Posterior cingulate gyrus (tissue), 11 donors: ENCODE measurements at regions not wholly inside any gene's neighbourhood (a gene's known extent, or its start where the extent isn't known, plus 50 kb on each side); places are given as distances from the start of the nearest gene placed in this dataset.
"Not testable (repeated sequence)": the region's sequence is repeated elsewhere in the genome, so short reads cannot be mapped to it uniquely, and the experiment has no call there.

Experiments used
- DNase-seq, 10 donors: peaks; one replicate each; pipeline versions ENCODE4 v3.0.0 to v3.0.0-alpha.2; 2020 to 2021; ENCODE audit warnings: mixed read lengths in 3 of 10
- intact Hi-C: fragments of 100-400 bp; cut with DNase I; formaldehyde crosslinking; loops from one replicate; pipeline ENCODE4 v1.15.1; 2023

- intact Hi-C loops, result no loop called here
- no peak for DNase-seq
Measured at GRCh38 chr1:55867304-55867843, 652.2 kb upstream of the USP24 start.

- DNase-seq, intact Hi-C loops: not testable (repeated sequence)
Measured at GRCh38 chr1:55865778-55866177, 650.6 kb upstream of the USP24 start.

GRCh38 chr1:55864251-55864650 is 649.1 kb upstream of the USP24 start:
- intact Hi-C loops, result no loop called here
- DNase-seq, result no peak

GRCh38 chr1:55861676-55862340 is 646.6 kb upstream of the USP24 start:
- no peak for DNase-seq
- intact Hi-C loops, result no loop called here

GRCh38 chr1:55860798-55861519 is 645.8 kb upstream of the USP24 start:
- DNase-seq, result no peak
- intact Hi-C loops, result no loop called here

- intact Hi-C loops, result no loop called here
- no peak for DNase-seq
Measured at GRCh38 chr1:55860326-55860725, 645.2 kb upstream of the USP24 start.

GRCh38 chr1:55854911-55855310 is 639.7 kb upstream of the USP24 start:
- DNase-seq, result no peak
- intact Hi-C loops, result no loop called here

GRCh38 chr1:55848906-55849305 is 633.7 kb upstream of the USP24 start:
- intact Hi-C loops, result no loop called here
- DNase-seq, result no peak

- intact Hi-C loops, result no loop called here
- no peak for DNase-seq
Measured at GRCh38 chr1:55846051-55846450, 630.9 kb upstream of the USP24 start.

- DNase-seq, result no peak
- intact Hi-C loops, result no loop called here
Measured at GRCh38 chr1:55844322-55844721, 629.2 kb upstream of the USP24 start.

- intact Hi-C loops, result no loop called here
- DNase-seq, result no peak
Measured at GRCh38 chr1:55839626-55840025, 624.5 kb upstream of the USP24 start.

GRCh38 chr1:55839221-55839620 is 624.1 kb upstream of the USP24 start:
- intact Hi-C loops, result no loop called here
- DNase-seq, result no peak

- intact Hi-C loops, result no loop called here
- no peak for DNase-seq
Measured at GRCh38 chr1:55836086-55836485, 620.9 kb upstream of the USP24 start.

GRCh38 chr1:55833529-55834091 is 618.4 kb upstream of the USP24 start:
- no peak for DNase-seq
- intact Hi-C loops, result no loop called here

GRCh38 chr1:55831759-55832158 is 616.6 kb upstream of the USP24 start:
- no peak for DNase-seq
- intact Hi-C loops, result no loop called here

- intact Hi-C loops, result no loop called here
- DNase-seq, result no peak
Measured at GRCh38 chr1:55828044-55828443, 612.9 kb upstream of the USP24 start.

- DNase-seq, result no peak
- intact Hi-C loops, result no loop called here
Measured at GRCh38 chr1:55827350-55827749, 612.2 kb upstream of the USP24 start.

GRCh38 chr1:55826381-55827080 is 611.4 kb upstream of the USP24 start:
- DNase-seq, result no peak
- intact Hi-C loops, result no loop called here

GRCh38 chr1:55825461-55825860 is 610.3 kb upstream of the USP24 start:
- no peak for DNase-seq
- intact Hi-C loops, result no loop called here

- intact Hi-C loops, result no loop called here
- DNase-seq, result no peak
Measured at GRCh38 chr1:55824251-55824640, 609.1 kb upstream of the USP24 start.

GRCh38 chr1:55823541-55824250 is 608.5 kb upstream of the USP24 start:
- intact Hi-C loops, result no loop called here
- DNase-seq, result no peak
